Naive thymus-derived CD8-positive, alpha-beta T cell (primary cell): ENCODE measurements at regions not wholly inside any gene's neighbourhood (a gene's known extent, or its start where the extent isn't known, plus 50 kb on each side); places are given as distances from the start of the nearest gene placed in this dataset.

Source experiments
- ATAC-seq, 2 donors: fragments of 150-1000 bp; cut with Tn5 transposase in 1 of 2; sonication (Bioruptor Pico), chemical (Tn5 transposase) in 1 of 2; 1 replicate in 1 of 2; 2 replicates in 1 of 2; pipeline ENCODE4 v1.10.0; 2021; ENCODE audit warnings: mild to moderate bottlenecking in 2 of 2, moderate library complexity in 2 of 2
- POLR2A ChIA-PET: fragments of 350-600 bp; sonication (Branson Sonifier 250); formaldehyde crosslinking; loops from one replicate; lab custom pipeline; 2021; ENCODE audit warnings: antibody characterized with exemption; lab: Charles Lee
- DNase-seq, 10 donors: peaks; one replicate each; pipeline versions ENCODE4 v3.0.0 to v3.0.0-alpha.2; 2020 to 2022
- H3K27ac Mint-ChIP-seq, 10 donors: one replicate each; pipeline ENCODE4 v1.8.0; 2020 to 2022; ENCODE audit warnings: mild to moderate bottlenecking in 10 of 10, mixed read lengths in 10 of 10, moderate library complexity in 4 of 10, inconsistent platforms in 1 of 10
- H3K27me3 Mint-ChIP-seq, 5 donors: one replicate each; pipeline ENCODE4 v1.8.0; 2021 to 2022; ENCODE audit warnings: mixed read lengths in 5 of 5
- H3K36me3 Mint-ChIP-seq, 3 donors: one replicate each; pipeline ENCODE4 v1.8.0; 2020 to 2022; ENCODE audit warnings: mixed read lengths in 3 of 3, mild to moderate bottlenecking in 2 of 3, inconsistent platforms in 1 of 3
- H3K4me1 Mint-ChIP-seq, 4 donors: one replicate each; pipeline ENCODE4 v1.8.0; 2021 to 2022; ENCODE audit warnings: mixed read lengths in 4 of 4
- H3K4me3 Mint-ChIP-seq, 10 donors: one replicate each; pipeline ENCODE4 v1.8.0; 2020 to 2022; ENCODE audit warnings: mild to moderate bottlenecking in 10 of 10, mixed read lengths in 10 of 10, moderate library complexity in 6 of 10, inconsistent platforms in 1 of 10
- H3K9me3 Mint-ChIP-seq, 9 donors: one replicate each; pipeline ENCODE4 v1.8.0; 2020 to 2022; ENCODE audit warnings: mixed read lengths in 9 of 9, mild to moderate bottlenecking in 3 of 9, inconsistent platforms in 1 of 9, moderate library complexity in 1 of 9

DNA sequence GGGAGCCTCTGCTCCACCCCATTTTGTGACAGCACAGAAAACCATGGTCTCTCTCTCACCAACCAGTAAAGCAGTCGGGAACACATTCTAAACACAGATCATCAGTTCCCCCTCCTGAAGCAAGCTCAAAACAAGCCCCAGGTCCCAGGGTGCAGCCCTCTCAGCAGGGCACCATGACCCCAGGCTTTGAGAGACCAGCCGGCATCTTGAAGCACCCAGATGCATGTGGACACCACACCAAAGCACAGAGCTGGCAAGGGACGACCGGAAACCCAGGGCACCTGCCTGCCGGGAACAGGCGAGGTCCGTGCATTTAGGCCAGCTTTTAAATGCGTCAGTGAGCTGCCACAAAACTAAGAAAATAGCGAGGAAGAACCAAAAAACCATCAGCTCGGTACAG, 103.2 kb upstream of the IQSEC1 start:
- Mint-ChIP-seq H3K4me3 (no peak overlapping the region), H3K9me3 (peaks cover 0 to 33% (median 17%) of the 10 kb centered on the region in 9 donors), H3K4me1 (no peaks in the 10 kb centered on the region), H3K36me3 (peaks cover 0 to 16% (median 11%) of the 10 kb centered on the region in 3 donors), H3K27me3 (peaks cover 0 to 3% (median 0%) of the 10 kb centered on the region in 5 donors), H3K27ac (no peak overlapping the region)
- ATAC-seq (no peak), DNase-seq (no peak)
- POLR2A ChIA-PET = no interaction called here

DNA sequence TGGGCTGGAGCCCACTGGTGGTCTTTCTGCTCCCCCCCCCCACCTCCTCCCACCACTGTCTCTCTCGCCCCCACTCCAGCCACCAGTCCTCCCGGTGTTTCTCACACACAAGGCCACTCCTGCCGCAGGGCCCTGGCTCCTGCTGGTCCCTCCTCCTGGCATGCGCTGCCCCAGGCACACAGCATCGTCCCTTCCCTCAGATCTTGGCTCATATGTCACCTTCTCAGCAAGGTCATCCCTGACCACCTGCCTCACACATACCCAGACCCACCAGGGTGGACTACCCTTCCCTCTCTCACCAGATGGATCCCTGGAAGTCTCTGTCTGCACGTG, 101.5 kb upstream of the IQSEC1 start:
- no peak for DNase-seq
- H3K27me3 Mint-ChIP-seq = peaks cover 0 to 3% (median 0%) of the 10 kb centered on the region in 5 donors

DNA sequence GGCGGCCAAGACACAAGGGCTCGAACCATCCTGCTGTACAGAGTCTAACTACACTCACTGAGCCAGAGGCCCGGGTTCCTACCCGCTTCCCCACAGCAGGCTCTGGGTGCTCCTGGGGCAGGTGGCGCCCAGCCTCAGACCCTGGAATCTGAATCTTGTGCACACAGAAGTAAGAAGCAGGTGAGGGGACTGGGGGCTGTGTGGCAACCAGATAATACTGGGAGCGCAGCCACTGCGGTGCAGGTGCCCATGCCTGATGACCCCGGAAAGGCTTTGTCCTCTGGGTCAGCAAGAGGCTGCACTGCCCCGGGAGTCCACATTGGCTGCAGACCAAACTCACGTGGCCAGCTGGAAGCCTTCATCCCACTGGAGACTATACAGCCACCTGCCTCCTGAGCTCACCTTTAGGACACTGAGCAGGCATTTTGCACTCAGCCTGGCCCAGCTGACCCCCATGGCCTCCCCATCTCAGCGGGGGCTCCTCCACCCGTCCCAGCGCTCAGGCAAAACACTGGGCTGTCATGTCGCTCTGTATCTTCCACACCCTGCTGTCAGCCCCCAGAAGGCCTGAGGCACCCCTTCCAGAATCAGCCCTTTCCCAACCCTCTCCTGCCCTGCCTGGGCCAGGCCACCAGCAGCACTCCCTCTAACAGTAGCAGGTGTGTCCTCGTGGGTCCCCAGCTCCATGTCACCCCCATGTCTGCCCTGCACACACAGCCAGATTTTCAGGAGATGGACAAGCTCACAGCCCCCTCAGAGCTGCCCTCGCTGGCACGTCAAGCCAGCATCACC, 101.0 kb upstream of the IQSEC1 start:
- Mint-ChIP-seq H3K4me3 (no peak overlapping the region), H3K27ac (no peak overlapping the region)
- POLR2A ChIA-PET = no interaction called here

More for the DNA sequence above, 101.5 kb upstream of the IQSEC1 start:
- H3K36me3 Mint-ChIP-seq = peaks cover 0 to 16% (median 11%) of the 10 kb centered on the region in 3 donors
- no peak for ATAC-seq
- peaks cover 0 to 22% (median 13%) of the 10 kb centered on the region in 9 donors for H3K9me3 Mint-ChIP-seq
- POLR2A ChIA-PET = no interaction called here
- no peak overlapping the region for H3K27ac Mint-ChIP-seq
- no peaks in the 10 kb centered on the region for H3K4me1 Mint-ChIP-seq
- no peak overlapping the region for H3K4me3 Mint-ChIP-seq

GRCh38 chr3:13173186-13173585, 100.0 kb upstream of the IQSEC1 start:
- H3K9me3 Mint-ChIP-seq = peaks cover 0 to 11% (median 2%) of the 10 kb centered on the region in 9 donors
- no peaks in the 10 kb centered on the region for H3K4me1 Mint-ChIP-seq
- peaks cover 0 to 3% (median 0%) of the 10 kb centered on the region in 5 donors for H3K27me3 Mint-ChIP-seq
- no peak overlapping the region for H3K4me3 Mint-ChIP-seq
- H3K36me3 Mint-ChIP-seq = peaks cover 0 to 5% (median 3%) of the 10 kb centered on the region in 3 donors
- no peak overlapping the region for H3K27ac Mint-ChIP-seq
- no peak for ATAC-seq
- DNase-seq = no peak
- POLR2A ChIA-PET = no interaction called here

More for the DNA sequence above, 101.0 kb upstream of the IQSEC1 start:
- DNase-seq (no peak), ATAC-seq (no peak)
- peaks cover 0 to 14% (median 10%) of the 10 kb centered on the region in 3 donors for H3K36me3 Mint-ChIP-seq
- peaks cover 0 to 21% (median 12%) of the 10 kb centered on the region in 9 donors for H3K9me3 Mint-ChIP-seq
- H3K27me3 Mint-ChIP-seq = peaks cover 0 to 3% (median 0%) of the 10 kb centered on the region in 5 donors
- no peaks in the 10 kb centered on the region for H3K4me1 Mint-ChIP-seq

DNA sequence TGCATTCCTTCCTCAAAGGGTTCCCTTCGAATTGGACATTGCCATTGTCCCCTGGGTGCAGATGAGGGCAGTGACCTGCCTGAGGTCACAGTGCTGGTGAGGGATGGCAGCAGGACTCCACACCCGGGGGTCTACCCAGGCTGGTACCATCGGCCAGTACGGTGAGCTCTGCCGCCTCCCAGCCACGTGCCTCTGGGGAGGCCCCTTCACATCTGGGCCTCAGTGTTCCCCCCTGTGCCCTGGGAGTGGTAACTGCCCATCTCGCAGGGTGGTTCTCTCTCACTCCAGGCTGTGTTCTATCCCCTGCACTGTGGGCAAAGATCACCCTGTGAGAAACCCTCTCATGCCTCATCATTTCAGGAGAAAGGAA, 99.4 kb upstream of the IQSEC1 start:
- ATAC-seq (no peak), DNase-seq (no peak)
- Mint-ChIP-seq H3K4me1 (no peaks in the 10 kb centered on the region), H3K4me3 (no peak overlapping the region), H3K27ac (no peak overlapping the region), H3K36me3 (peaks cover 0 to 5% (median 0%) of the 10 kb centered on the region in 3 donors), H3K9me3 (peaks cover 0 to 7% (median 0%) of the 10 kb centered on the region in 9 donors), H3K27me3 (peaks cover 0 to 3% (median 0%) of the 10 kb centered on the region in 5 donors)
- POLR2A ChIA-PET = no interaction called here

DNA sequence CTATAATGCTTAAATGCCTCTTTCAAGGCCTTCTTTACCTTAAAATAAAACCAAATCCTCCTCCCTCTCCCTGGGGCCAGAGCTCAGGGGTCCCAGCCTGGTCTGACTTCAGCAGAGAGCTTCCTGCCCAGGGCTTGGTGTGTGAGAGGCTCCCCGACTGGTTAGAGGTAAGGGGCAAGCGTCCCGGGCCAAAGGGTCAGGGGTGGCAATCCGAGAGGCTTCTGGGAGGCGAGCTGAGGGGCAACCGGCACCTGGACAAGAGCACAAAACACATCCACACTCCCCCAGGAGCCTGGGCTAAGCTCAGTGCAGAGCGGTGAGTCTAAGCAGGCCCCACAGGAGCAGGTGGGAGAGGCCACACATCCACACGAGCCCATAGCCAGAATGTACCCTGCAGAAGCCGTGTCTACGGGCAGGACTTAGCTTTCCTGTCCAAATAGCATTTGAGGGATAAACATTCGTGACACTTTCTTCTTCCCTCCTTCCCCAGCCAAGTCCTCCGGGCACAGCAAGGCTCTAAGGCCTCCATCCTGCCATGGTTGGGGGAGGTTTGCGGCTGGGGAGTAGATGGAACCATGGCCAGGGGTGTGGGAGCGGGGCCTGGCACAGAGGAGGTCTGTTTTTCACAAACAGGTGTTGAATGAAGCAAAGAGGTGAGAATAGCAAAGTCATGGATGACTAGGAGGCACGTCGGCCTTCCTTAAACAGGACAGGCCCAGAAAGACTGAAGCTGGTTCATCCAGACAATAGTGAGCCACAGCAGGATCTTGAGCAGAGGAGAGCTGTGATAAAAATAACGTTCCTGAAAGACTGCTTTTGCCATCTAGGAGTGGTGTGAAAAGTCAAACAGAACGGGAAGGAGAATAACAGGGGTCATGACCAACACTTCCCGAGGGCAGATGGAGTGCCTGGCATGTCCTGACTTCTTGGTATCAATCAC, 98.7 kb upstream of the IQSEC1 start:
- ATAC-seq (no peak), DNase-seq (no peak)
- no peaks in the 10 kb centered on the region for H3K4me1 Mint-ChIP-seq
- H3K36me3 Mint-ChIP-seq = peaks cover 0 to 4% (median 0%) of the 10 kb centered on the region in 3 donors
- peaks cover 0 to 3% (median 0%) of the 10 kb centered on the region in 5 donors for H3K27me3 Mint-ChIP-seq
- POLR2A ChIA-PET = no interaction called here
- no peak overlapping the region for H3K4me3 Mint-ChIP-seq
- peak overlapping the region in 2 of 10 donors; percentile 21 to 40 for H3K27ac Mint-ChIP-seq
- H3K9me3 Mint-ChIP-seq = peaks cover 0 to 6% (median 0%) of the 10 kb centered on the region in 9 donors

DNA sequence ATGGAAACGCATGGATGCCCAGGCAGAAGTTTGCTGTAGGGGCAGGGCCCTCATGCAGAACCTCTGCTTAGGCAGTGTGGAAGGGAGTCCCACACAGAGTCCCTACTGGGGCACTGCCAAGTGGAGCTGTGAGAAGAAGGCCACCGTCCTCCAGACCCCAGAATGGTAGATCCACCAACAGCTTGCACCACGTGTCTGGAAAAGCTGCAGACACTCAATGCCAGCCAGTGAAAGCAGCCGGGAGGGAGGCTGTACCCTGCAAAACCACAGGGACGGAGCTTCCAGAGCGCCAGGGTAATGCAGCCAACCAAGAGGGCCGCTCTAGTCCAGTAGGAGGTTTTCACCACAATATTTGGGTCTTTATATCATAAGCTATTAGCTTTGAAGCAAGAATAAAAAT, 97.1 kb upstream of the IQSEC1 start:
- Mint-ChIP-seq H3K27me3 (peaks cover 0 to 3% (median 0%) of the 10 kb centered on the region in 5 donors), H3K36me3 (no peaks in the 10 kb centered on the region), H3K4me3 (no peak overlapping the region), H3K9me3 (peaks cover 0 to 4% (median 0%) of the 10 kb centered on the region in 9 donors), H3K27ac (no peak overlapping the region), H3K4me1 (no peaks in the 10 kb centered on the region)
- no peak for ATAC-seq
- POLR2A ChIA-PET = no interaction called here
- no peak for DNase-seq

- H3K4me1 Mint-ChIP-seq = no peaks in the 10 kb centered on the region
- no peak overlapping the region for H3K4me3 Mint-ChIP-seq
- DNase-seq = no peak
- no peak for ATAC-seq
- H3K27ac Mint-ChIP-seq = no peak overlapping the region
- POLR2A ChIA-PET = interaction anchor here (0.7 kb wide), 1 partner anchor 52 kb away, joined by 3 read pairs; no protein-coding TSS in a partner anchor
- no peaks in the 10 kb centered on the region for H3K36me3 Mint-ChIP-seq
- H3K27me3 Mint-ChIP-seq = no peaks in the 10 kb centered on the region
- H3K9me3 Mint-ChIP-seq = peaks cover 0 to 4% (median 0%) of the 10 kb centered on the region in 9 donors
Measured at GRCh38 chr3:13168391-13168790, 95.2 kb upstream of the IQSEC1 start.

GRCh38 chr3:13167829-13168228, 94.6 kb upstream of the IQSEC1 start:
- no peak for DNase-seq
- Mint-ChIP-seq H3K27ac (no peak overlapping the region), H3K4me1 (no peaks in the 10 kb centered on the region), H3K27me3 (peaks cover 0 to under 1% (median 0%) of the 10 kb centered on the region in 5 donors), H3K36me3 (no peaks in the 10 kb centered on the region), H3K9me3 (peaks cover 0 to 4% (median 0%) of the 10 kb centered on the region in 9 donors), H3K4me3 (no peak overlapping the region)
- POLR2A ChIA-PET = no interaction called here
- ATAC-seq = no peak

- no peak for ATAC-seq
- Mint-ChIP-seq H3K9me3 (peaks cover 0 to 4% (median 0%) of the 10 kb centered on the region in 9 donors), H3K36me3 (no peaks in the 10 kb centered on the region), H3K27me3 (peaks cover 0 to 2% (median 0%) of the 10 kb centered on the region in 5 donors), H3K4me3 (no peak overlapping the region), H3K27ac (peak overlapping the region in 1 of 10 donors; percentile 21), H3K4me1 (no peaks in the 10 kb centered on the region)
- POLR2A ChIA-PET = no interaction called here
- no peak for DNase-seq
Measured at GRCh38 chr3:13167064-13167743, 94.0 kb upstream of the IQSEC1 start.

DNA sequence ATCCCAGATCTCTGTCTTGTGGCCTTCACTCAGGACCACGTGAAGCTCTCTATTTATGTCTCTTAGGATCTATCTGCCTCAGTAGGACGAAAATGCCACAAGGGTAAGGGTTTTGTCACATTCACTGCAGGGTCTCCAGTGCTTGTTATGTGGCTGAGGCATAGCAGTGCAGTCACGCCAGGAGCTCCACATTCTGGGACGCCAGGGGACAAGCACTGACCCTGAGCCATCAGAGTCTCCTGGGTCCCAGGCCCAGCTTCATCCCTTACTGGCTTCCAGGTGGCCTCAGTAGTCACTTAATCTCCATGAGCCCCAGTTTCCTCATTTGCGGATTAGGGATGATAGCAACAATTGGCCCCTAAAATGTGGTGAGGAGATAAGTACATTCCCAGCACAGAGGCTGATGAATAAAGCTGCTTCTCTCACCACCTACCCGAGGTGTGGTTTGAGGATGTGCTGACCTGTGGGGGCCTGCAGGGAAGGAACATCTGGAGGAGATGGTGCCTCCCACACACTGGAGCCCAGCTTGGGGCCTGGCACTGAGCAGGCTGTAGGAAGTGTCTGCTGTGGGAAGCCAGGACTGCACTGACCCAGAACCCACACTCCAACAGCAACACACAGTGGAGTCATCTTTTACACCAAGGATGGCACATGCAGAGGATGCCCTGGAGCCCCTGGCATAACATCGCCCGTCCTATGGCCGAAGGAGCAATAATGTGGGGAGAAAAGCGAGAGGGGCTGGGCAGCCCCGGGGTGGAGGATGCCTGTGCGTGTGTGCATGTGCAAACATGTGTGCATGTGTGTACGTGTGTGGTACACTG, 93.2 kb upstream of the IQSEC1 start:
- Mint-ChIP-seq H3K36me3 (no peaks in the 10 kb centered on the region), H3K4me3 (no peak overlapping the region), H3K27ac (peak overlapping the region in 1 of 10 donors; percentile 24), H3K27me3 (peaks cover 0 to 2% (median 0%) of the 10 kb centered on the region in 5 donors), H3K4me1 (no peaks in the 10 kb centered on the region), H3K9me3 (peaks cover 0 to 4% (median 0%) of the 10 kb centered on the region in 9 donors)
- DNase-seq (peak in 1 of 10 donors; percentile 49), ATAC-seq (no peak)
- POLR2A ChIA-PET = no interaction called here

DNA sequence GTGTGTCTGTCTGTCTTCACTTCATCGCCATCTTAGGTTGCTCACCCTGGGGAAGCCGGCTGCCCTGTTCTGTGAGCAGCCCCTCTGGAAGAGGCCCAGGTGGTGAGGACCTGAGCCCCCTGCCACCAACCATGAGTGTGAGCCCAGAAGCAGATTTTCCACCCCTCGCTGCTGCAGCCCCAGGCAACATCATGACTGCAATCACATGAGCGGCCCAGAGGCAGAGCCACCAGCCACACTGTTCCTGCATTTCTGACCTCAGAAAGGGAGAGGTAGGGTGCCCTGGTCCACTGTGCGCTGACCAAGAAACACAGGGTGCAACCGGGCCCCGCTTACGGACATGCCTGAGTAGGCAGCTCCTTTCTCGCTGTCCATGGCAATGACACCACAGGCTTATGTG, 92.3 kb upstream of the IQSEC1 start:
- Mint-ChIP-seq H3K4me1 (no peaks in the 10 kb centered on the region), H3K27ac (no peak overlapping the region), H3K4me3 (no peak overlapping the region), H3K36me3 (no peaks in the 10 kb centered on the region), H3K9me3 (peaks cover 0 to 4% (median 0%) of the 10 kb centered on the region in 9 donors), H3K27me3 (peaks cover 0 to 2% (median 0%) of the 10 kb centered on the region in 5 donors)
- DNase-seq = peak in 1 of 10 donors; percentile 30
- no peak for ATAC-seq
- POLR2A ChIA-PET = no interaction called here
